IPS DF 6.9 (cell line): ENCODE measurements at regions not wholly inside any gene's neighbourhood (a gene's known extent, or its start where the extent isn't known, plus 50 kb on each side); places are given as distances from the start of the nearest gene placed in this dataset.

ENCODE experiments used
- DNase-seq: peaks from one replicate; pipeline ENCODE4 v3.0.0-alpha.2; 2013; ENCODE audit warnings: low read depth, low spot score
- H3K27ac ChIP-seq: one replicate; pipeline ENCODE4 v1.5.1; 2013; ENCODE audit warnings: low read length, control low read depth
- H3K27me3 ChIP-seq: 2 replicates; pipeline ENCODE4 v1.6.1; 2013; ENCODE audit warnings: mild to moderate bottlenecking, low read length; ENCODE audit not compliant: control insufficient read depth, insufficient read depth
- H3K36me3 ChIP-seq: 2 replicates; pipeline ENCODE4 v1.6.1; 2013; ENCODE audit warnings: low read length; ENCODE audit not compliant: control insufficient read depth, insufficient read depth
- H3K4me1 ChIP-seq: 2 replicates; pipeline ENCODE4 v1.6.1; 2013; ENCODE audit warnings: low read length; ENCODE audit not compliant: control insufficient read depth, insufficient read depth
- H3K4me3 ChIP-seq: 2 replicates; pipeline ENCODE4 v1.5.1; 2013; ENCODE audit warnings: mild to moderate bottlenecking, low read length
- H3K9me3 ChIP-seq: 2 replicates; pipeline ENCODE4 v1.6.1; 2013; ENCODE audit warnings: low read length, inconsistent platforms; ENCODE audit not compliant: control insufficient read depth, insufficient read depth
- WGBS: extraction: QIAGEN DNeasy Blood & Tissue Kit; methylation state at CpG from one replicate; pipeline ENCODE4 v1.1.7; 2013; ENCODE audit warnings: mixed read lengths, missing lambda C conversion rate; ENCODE audit not compliant: insufficient read length, insufficient coverage; 5-methylcytosine and 5-hydroxymethylcytosine counted together

- no peaks in the 10 kb centered on the region for H3K4me1 ChIP-seq
- H3K36me3 ChIP-seq = no peaks in the 10 kb centered on the region
- no peak overlapping the region for H3K4me3 ChIP-seq
- H3K27ac ChIP-seq = no peak overlapping the region
- no peaks in the 10 kb centered on the region for H3K9me3 ChIP-seq
- no peak for DNase-seq
- H3K27me3 ChIP-seq = no peaks in the 10 kb centered on the region
- WGBS = no CpG with 5 or more reads among the region's 2 CpGs
These were observed 1394.7 kb upstream of the ACVR2A start for GRCh38 chr2:146450131-146450530.

GRCh38 chr2:146444987-146445386 is 1399.8 kb upstream of the ACVR2A start:
- Histone ChIP-seq H3K4me3 (no peak overlapping the region), H3K27ac (no peak overlapping the region), H3K36me3 (no peaks in the 10 kb centered on the region), H3K27me3 (no peaks in the 10 kb centered on the region), H3K4me1 (no peaks in the 10 kb centered on the region), H3K9me3 (no peaks in the 10 kb centered on the region)
- no peak for DNase-seq

- no peaks in the 10 kb centered on the region for H3K36me3 ChIP-seq
- H3K9me3 ChIP-seq = no peaks in the 10 kb centered on the region
- no peak overlapping the region for H3K27ac ChIP-seq
- no peaks in the 10 kb centered on the region for H3K4me1 ChIP-seq
- DNase-seq = no peak
- H3K27me3 ChIP-seq = no peaks in the 10 kb centered on the region
- H3K4me3 ChIP-seq = no peak overlapping the region
These were observed 1400.7 kb upstream of the ACVR2A start for GRCh38 chr2:146444085-146444484.

GRCh38 chr2:146438246-146438645 is 1406.6 kb upstream of the ACVR2A start:
- DNase-seq = no peak
- Histone ChIP-seq H3K9me3 (no peaks in the 10 kb centered on the region), H3K4me3 (no peak overlapping the region), H3K27me3 (no peaks in the 10 kb centered on the region), H3K4me1 (no peaks in the 10 kb centered on the region), H3K27ac (no peak overlapping the region), H3K36me3 (no peaks in the 10 kb centered on the region)

DNA sequence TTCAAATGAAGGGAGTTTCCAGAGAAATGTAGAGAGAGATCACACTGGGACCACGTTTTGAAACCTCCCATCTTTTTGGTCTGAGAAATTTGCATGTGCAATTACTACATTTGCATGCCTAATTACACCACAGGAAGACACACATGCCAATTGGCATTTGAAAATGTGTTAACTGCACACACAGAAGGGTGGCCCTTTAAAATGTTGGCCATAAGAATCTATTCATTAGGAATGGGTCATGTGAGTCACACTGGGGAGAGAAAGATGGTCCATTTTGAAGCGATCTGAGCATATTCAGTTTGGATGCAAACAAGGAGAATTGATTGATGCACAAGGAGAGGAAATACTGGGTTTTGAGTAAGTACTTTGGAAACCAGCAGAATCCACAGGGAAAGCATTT is 1407.1 kb upstream of the ACVR2A start:
- no peaks in the 10 kb centered on the region for H3K36me3 ChIP-seq
- DNase-seq = no peak

GRCh38 chr2:146433116-146433875 is 1411.5 kb upstream of the ACVR2A start:
- H3K27ac ChIP-seq = no peak overlapping the region
- H3K4me3 ChIP-seq = no peak overlapping the region
- WGBS = no CpG with 5 or more reads among the region's 8 CpGs
- no peaks in the 10 kb centered on the region for H3K36me3 ChIP-seq
- H3K4me1 ChIP-seq = no peaks in the 10 kb centered on the region
- H3K27me3 ChIP-seq = no peaks in the 10 kb centered on the region
- no peaks in the 10 kb centered on the region for H3K9me3 ChIP-seq
- no peak for DNase-seq

More for the DNA sequence above, 1407.1 kb upstream of the ACVR2A start:
- Histone ChIP-seq H3K4me1 (no peaks in the 10 kb centered on the region), H3K27ac (no peak overlapping the region), H3K4me3 (no peak overlapping the region), H3K9me3 (no peaks in the 10 kb centered on the region), H3K27me3 (no peaks in the 10 kb centered on the region)
- no CpG with 5 or more reads among the region's 2 CpGs for WGBS

DNA sequence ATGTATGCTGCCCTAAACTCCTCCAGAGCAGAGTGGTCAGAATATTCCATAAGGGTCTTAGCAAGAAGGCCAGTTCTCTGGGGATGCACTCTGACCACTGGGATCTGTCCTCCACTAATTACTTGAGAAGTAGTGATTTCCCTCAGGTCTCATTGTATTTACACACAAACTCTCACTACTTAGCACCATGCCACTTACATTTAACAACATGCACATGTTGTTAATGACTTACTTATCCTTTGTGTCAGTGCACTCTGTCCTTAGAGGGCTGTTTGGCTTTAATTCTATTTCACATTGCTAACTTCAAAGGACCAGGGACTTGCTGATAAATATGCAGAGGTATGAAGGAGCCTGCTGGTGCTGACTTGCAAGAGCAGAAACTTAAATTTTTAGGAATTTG is 1415.5 kb upstream of the ACVR2A start:
- Histone ChIP-seq H3K4me1 (no peaks in the 10 kb centered on the region), H3K27me3 (no peaks in the 10 kb centered on the region), H3K4me3 (no peak overlapping the region), H3K36me3 (no peaks in the 10 kb centered on the region), H3K9me3 (no peaks in the 10 kb centered on the region), H3K27ac (no peak overlapping the region)
- no peak for DNase-seq

DNA sequence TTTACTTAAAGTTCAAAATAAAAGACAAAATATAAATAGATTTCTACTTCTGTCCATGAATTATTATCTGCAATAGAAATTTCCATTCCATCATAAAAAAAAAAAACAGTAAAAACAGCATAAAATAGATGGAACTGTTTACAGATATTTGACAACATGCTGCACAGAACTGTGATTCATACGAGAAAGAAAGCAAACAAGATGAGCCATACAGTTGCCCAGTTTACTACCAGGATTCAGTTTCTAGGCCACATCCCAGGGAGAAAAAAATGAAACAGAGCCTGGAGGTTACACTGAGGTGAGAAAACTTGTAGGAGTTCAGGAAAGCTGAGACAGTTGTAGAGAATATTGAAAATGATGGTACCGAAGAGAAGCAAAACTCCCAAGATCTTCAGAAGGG is 1426.9 kb upstream of the ACVR2A start:
- DNase-seq = no peak
- no peak overlapping the region for H3K27ac ChIP-seq
- H3K9me3 ChIP-seq = no peaks in the 10 kb centered on the region
- no peak overlapping the region for H3K4me3 ChIP-seq
- H3K27me3 ChIP-seq = no peaks in the 10 kb centered on the region
- H3K36me3 ChIP-seq = no peaks in the 10 kb centered on the region
- WGBS = no CpG with 5 or more reads among the region's 2 CpGs
- H3K4me1 ChIP-seq = no peaks in the 10 kb centered on the region

- Histone ChIP-seq H3K4me1 (no peaks in the 10 kb centered on the region), H3K9me3 (no peaks in the 10 kb centered on the region), H3K27me3 (no peaks in the 10 kb centered on the region), H3K36me3 (no peaks in the 10 kb centered on the region), H3K27ac (no peak overlapping the region), H3K4me3 (no peak overlapping the region)
- no peak for DNase-seq
- no CpG with 5 or more reads among the region's 2 CpGs for WGBS
These were observed 1429.5 kb upstream of the ACVR2A start for GRCh38 chr2:146415291-146415690.

DNA sequence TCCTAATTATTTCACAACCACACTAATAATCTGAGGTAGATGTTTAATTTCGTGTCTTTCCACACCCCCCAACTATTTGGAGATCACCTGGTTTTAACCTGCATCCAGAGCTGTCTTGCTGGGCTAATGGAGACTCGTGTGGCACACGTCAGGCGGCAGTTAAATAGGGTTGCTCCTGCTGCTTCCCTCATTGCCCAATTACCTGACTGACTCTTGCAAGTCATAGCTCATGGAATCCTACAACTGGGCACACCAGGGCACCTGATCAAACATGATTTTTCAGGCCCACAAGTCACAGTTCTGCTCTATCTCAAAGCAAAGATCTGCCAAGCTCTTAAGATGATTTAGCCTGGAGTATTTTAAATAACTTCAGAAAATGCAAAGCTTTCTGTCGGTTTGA is 1430.4 kb upstream of the ACVR2A start:
- Histone ChIP-seq H3K27ac (no peak overlapping the region), H3K4me1 (no peaks in the 10 kb centered on the region), H3K36me3 (no peaks in the 10 kb centered on the region), H3K9me3 (no peaks in the 10 kb centered on the region), H3K27me3 (no peaks in the 10 kb centered on the region), H3K4me3 (no peak overlapping the region)
- no peak for DNase-seq
- WGBS = no CpG with 5 or more reads among the region's 5 CpGs

- Histone ChIP-seq H3K27me3 (no peaks in the 10 kb centered on the region), H3K27ac (no peak overlapping the region), H3K4me3 (no peak overlapping the region), H3K36me3 (no peaks in the 10 kb centered on the region), H3K4me1 (no peaks in the 10 kb centered on the region), H3K9me3 (no peaks in the 10 kb centered on the region)
- DNase-seq = no peak
- no CpG with 5 or more reads among the region's 22 CpGs for WGBS
These were observed 1431.7 kb upstream of the ACVR2A start for GRCh38 chr2:146413086-146413610.
